NCI-H226 (cell line): ENCODE measurements at regions not wholly inside any gene's neighbourhood (a gene's known extent, or its start where the extent isn't known, plus 50 kb on each side); places are given as distances from the start of the nearest gene placed in this dataset.
A peak's percentile ranks its signal among the peaks of the same experiment; 100 is the strongest.

ENCODE experiments used
- DNase-seq: peaks from one replicate; pipeline ENCODE4 v3.0.0-alpha.2; 2015

DNA sequence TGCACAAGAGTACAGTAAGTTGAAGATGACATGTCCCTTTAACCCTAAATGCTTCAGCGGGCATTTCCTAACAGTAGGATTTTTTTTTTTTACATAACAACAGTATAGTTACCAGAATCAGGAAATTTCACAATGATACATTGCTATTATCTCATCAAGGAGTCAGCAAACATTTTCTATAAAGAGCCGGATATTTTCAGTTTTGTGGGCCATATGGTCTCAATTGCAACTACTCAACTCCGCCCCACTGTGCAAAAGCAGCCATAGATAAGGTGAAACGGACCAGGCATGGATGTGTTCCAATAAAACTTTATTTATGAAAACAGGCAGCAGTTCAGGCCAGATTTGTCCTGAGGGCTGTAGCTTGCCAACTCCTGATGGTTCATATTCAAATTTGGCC, 130.6 kb downstream of the SMAD6 start:
- peak; percentile 43 for DNase-seq

- no peak for DNase-seq
These were observed 131.3 kb downstream of the SMAD6 start for GRCh38 chr15:66833371-66833770.

GRCh38 chr15:66833803-66834202, 131.8 kb downstream of the SMAD6 start:
- DNase-seq, result no peak

- DNase-seq, result no peak
These were observed 133.1 kb downstream of the SMAD6 start for GRCh38 chr15:66834881-66835878.

GRCh38 chr15:66836231-66837030, 134.4 kb downstream of the SMAD6 start:
- no peak for DNase-seq

DNA sequence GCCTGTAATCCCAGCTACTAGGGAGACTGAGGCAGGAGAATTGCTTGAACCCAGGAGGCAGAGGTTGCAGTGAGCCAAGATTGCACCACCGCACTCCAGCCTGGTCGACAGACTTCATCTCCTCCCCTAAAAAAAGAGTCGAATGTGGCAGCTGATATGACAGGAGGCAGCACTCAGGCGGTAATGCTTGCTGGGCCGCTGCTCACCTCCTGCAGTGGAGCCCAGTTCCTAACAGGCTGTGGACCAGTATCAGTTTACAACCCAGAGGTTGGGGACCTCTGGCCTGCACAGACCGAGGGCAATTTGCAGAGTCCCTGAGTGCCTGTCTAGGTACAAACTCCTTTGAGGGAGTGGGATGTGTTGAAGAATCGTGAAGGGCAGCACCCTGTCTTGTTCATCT, 136.2 kb downstream of the SMAD6 start:
- no peak for DNase-seq

DNA sequence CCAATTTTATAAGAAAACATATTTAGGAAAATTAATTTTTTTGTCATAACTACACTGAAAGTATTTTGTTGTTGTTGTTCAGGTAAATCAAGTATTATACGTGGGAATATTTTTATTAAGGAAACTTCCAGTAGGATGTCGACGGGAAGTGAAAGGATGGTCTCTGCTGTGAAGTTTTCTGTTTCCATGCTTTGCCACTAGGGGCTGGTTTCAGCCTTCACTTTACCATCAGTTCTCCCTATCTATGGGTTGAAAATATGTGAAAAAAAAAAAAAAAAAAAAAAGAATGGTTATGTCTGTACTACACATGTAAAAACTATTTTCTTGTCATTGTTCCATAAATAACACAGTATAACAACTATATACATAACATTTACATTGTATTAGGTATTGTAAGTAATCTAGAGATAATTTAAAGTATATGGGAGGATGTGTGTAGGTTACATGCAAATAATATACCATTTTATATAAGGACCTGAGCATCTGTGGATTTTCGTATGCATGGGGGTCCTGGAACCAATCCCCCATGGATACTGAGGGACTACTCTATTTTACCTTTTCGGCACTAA, 136.7 kb downstream of the SMAD6 start:
- DNase-seq, result no peak

DNA sequence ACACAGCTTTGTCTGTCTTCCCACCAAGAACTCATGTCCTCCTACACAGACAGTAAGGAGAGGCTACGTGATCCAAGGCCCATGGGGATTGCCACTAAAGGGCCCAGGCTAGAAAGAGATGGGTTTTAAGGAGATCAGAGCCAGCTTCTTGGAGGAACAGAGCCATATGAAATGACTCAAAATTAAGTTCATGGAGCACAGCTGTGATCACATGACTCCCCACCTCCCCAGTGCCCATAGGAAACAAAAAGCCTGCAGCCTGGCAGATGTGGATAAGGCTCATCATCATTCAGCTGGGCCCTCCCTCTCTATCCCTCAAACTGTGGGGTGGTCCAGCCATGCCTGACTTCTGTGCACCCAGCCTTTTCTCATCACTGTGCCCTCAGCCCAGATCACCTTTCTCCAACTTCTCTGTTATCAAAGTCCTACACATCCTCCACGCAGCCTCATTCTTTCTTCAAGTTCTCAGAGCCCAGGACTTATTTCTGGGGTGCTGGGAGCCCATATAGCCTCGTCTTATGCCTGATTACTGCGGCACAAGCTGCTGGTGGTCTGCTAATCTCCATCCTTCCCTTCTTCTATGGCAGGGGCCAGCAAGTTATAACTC, 137.6 kb downstream of the SMAD6 start:
- DNase-seq, result no peak

GRCh38 chr15:66840615-66841390, 138.8 kb downstream of the SMAD6 start:
- DNase-seq, result no peak

DNA sequence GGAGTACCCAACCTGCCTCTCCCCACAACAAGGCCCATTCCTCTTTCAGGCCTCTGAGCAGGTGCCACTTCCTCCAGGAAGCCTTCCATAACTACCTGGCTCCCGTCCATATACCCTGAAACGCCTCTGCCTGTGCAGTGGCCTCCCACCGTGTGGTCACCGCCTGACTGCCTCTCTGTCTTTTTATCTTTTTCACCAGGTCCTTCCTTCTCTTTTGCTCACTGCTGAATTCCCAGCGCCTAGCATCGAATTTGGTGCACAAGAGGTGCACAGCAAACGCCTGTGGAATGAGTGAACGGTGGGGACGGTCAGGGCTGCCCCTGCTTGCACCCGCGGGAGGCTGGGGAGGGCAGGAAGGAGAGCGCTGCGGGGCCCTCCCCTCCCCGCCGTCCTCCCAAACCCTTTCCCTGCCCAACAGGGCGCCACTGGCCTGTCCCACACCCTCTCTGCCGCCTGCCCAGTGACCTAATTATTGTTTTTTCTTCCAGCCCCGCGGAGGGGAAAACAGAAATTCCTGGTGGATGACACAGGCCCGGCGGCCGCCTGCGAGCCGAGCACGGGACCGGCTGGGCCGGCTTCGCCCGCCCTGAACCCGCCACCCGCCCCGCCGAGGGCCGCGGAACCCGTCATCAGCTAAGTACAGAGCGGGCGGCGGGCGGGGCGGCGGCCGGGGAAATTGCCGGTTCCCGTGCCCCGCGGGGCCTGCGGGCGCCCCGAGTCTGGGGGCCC, 140.1 kb downstream of the SMAD6 start:
- DNase-seq, result peak; percentile 91

DNA sequence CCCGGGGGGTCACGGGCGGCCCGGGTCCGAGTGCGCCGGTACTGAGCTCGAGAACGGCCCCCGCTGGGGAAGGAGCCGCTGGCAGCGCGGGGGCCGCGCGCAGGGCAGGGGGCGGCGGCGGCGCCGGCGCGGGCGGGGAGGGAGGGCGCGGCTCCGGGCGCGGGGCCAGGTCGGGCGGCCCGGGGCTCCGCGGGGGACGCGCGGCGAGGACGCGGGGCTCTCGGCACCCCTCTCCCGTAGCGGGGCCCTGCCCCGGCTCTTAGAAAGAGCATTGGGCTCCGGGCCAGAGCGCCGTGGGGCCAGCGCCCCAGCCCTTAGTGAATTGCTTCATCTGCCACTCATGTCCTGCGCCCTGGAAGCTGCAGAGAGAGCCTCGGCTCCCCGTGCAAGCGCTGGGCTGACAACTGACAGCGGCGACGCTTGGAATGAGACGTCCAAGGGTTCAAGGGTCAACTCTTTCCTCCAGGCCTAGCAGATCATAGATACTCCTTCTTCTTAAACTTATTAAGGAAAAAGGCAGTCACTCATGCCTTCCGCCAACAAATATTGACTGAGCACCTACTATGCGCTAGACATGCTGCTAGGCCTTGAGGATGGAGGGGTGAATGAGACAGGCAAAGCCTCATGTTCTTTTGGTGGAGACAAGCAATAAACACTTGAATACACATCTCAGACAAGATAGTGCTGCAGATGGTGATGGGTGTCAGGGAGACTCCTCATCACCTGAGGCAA, 140.8 kb downstream of the SMAD6 start:
- peak; percentile 58 for DNase-seq

GRCh38 chr15:66843581-66843980, 141.5 kb downstream of the SMAD6 start:
- DNase-seq, result no peak

GRCh38 chr15:66844041-66844746, 142.2 kb downstream of the SMAD6 start:
- DNase-seq, result no peak

GRCh38 chr15:66844747-66845145, 142.7 kb downstream of the SMAD6 start:
- DNase-seq, result no peak

GRCh38 chr15:66845266-66845785, 143.3 kb downstream of the SMAD6 start:
- DNase-seq, result no peak

DNA sequence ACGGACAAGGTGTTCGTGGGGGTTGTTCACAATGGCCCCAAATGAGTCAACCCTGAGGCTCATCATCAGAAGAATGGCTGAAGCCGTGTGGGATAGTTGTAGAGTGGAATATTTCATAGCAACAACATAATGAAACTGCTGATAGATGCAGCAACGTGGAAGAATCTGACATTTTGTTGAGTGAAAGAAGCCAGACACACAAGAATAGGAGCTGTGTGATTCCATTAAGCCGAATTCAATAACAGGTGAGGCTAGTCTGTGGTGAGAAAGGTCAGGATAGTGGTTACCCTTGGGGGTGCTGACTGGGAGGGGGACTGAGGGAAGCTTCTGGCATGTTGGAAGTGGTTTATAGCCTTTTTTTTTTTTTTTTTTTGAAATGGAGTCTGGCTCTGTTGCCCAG, 144.0 kb downstream of the SMAD6 start:
- no peak for DNase-seq

DNA sequence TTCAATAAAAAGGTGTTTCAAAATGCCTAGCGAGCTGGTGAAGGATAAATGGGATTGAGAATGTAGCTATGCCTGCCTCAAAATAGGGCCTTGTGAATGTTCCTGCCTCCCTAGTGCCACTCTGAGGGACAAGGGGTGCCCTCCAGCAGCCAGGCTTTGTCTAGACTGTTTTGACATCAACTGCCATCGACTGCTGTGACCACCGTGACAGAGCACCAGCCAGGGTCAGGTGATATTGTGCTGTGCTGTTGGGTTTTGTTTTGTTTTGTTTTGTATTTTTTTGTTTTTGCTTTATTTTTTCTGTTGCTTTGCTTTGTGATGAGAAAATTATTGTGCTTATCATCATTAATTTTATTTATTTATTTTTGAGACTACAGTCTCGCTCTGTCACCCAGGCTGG, 144.8 kb downstream of the SMAD6 start:
- no peak for DNase-seq

GRCh38 chr15:66847565-66847991, 145.5 kb downstream of the SMAD6 start:
- DNase-seq, result no peak

DNA sequence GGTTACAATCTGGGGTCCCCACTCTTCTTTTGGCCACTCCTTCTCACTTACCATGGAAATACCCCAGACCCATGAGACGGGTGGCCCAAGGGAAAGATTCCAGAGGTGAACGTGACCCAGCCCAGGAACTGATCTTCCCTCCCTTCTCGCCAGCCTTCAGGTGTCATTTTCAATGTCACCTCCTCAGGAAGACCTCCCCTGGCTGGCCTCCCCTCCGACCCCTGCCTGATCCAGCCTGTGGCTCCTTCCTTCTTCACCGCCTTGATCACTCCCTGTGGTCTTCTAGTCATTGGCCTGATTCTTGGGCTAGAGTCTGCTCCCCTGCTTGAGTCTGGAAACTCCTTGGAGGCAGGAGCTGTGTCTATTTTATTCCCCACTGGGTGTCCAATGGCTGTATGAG, 146.1 kb downstream of the SMAD6 start:
- no peak for DNase-seq
